ENCODE measurements at regions not wholly inside any gene's neighbourhood (a gene's known extent, or its start where the extent isn't known, plus 50 kb on each side); places are given as distances from the start of the nearest gene placed in this dataset.

DNA sequence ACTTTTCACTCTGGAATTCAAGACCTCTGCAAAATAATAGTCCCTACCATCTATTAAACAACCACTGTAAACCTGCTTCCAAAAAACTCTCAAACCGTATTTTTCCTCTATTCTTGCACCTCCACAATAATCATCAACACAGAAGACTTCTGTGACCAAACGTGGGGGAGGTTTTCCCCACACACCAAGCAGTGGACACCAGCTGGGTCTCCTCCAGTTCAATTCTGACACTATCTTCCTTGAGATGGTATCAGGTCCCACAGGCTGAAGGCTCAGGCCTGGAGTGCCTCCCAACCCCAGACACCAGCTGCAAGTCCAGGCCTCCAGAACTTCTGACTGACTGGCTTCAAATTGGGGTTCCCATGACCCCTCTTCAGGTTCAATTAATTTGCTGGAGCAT, 89.6 kb upstream of the RAP2B start (continued):
- TF ChIP-seq, protein P1, sequence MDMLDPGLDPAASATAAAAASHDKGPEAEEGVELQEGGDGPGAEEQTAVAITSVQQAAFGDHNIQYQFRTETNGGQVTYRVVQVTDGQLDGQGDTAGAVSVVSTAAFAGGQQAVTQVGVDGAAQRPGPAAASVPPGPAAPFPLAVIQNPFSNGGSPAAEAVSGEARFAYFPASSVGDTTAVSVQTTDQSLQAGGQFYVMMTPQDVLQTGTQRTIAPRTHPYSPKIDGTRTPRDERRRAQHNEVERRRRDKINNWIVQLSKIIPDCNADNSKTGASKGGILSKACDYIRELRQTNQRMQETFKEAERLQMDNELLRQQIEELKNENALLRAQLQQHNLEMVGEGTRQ (IDR thresholded peaks at IDR 0.05; ENCODE audit: borderline replicate concordance, low read depth, low read length) = no peak
- no peak for TF ChIP-seq MXI1 (IDR thresholded peaks at IDR 0.05; ENCODE audit: low read depth, low read length)

DNA sequence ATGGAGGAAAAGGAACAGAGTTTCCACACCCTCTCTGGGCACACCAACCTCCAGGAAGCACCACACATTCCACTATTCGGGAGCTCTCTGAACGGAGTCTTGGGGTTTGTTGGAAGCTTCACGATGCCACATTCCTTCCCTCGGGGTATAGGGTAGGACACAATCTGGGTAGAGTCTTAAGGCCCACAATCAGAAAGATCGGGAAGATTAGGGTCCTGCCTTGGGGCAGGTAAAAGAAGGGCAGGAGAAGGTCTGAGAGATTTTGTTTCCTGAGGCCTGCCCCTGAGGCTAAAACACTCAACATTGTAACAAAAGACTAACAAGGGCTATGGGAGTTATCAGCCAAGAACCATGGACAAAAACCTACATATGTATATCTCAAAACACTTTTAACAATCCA, 89.2 kb upstream of the RAP2B start:
- H3K9me2 ChIP-seq = no peaks in the 10 kb centered on the region
- H3F3A ChIP-seq (replicated peaks; ENCODE audit: insufficient read depth) = peaks cover 5% of the 10 kb centered on the region
- no peak overlapping the region for H2AFZ ChIP-seq (ENCODE audit: low read depth)
- H3K4me3 ChIP-seq (ENCODE audit: low read depth in 2 of 2, low read length in 1 of 2) = no peak overlapping the region
- TF ChIP-seq NRF1 (IDR thresholded peaks at IDR 0.05; ENCODE audit: low read depth, low read length) (no peak), TEAD4 (IDR thresholded peaks at IDR 0.05; ENCODE audit: borderline replicate concordance, insufficient read depth) (no peak), RCOR1 (IDR thresholded peaks at IDR 0.05; ENCODE audit: low read length) (no peak), EP300 (IDR thresholded peaks at IDR 0.05; ENCODE audit: borderline replicate concordance in 1 of 2, low read depth in 1 of 2, low read length in 1 of 2) (no peak)
- TF ChIP-seq, protein P2, sequence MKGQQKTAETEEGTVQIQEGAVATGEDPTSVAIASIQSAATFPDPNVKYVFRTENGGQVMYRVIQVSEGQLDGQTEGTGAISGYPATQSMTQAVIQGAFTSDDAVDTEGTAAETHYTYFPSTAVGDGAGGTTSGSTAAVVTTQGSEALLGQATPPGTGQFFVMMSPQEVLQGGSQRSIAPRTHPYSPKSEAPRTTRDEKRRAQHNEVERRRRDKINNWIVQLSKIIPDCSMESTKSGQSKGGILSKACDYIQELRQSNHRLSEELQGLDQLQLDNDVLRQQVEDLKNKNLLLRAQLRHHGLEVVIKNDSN (IDR thresholded peaks at IDR 0.05; ENCODE audit: borderline replicate concordance, low read depth) = no peak
- TF ChIP-seq, protein P3, sequence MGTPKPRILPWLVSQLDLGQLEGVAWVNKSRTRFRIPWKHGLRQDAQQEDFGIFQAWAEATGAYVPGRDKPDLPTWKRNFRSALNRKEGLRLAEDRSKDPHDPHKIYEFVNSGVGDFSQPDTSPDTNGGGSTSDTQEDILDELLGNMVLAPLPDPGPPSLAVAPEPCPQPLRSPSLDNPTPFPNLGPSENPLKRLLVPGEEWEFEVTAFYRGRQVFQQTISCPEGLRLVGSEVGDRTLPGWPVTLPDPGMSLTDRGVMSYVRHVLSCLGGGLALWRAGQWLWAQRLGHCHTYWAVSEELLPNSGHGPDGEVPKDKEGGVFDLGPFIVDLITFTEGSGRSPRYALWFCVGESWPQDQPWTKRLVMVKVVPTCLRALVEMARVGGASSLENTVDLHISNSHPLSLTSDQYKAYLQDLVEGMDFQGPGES (IDR thresholded peaks at IDR 0.05; ENCODE audit: low read depth, low read length) = no peak
- no peaks in the 10 kb centered on the region for H3K79me2 ChIP-seq (ENCODE audit: insufficient read depth)
- H3K36me3 ChIP-seq (replicated peaks in 1 of 2; ENCODE audit: control insufficient read depth in 1 of 2, insufficient read depth in 2 of 2, low read length in 1 of 2) = no peaks in the 10 kb centered on the region
- ChIA-PET CTCF (no interaction called here), POLR2A (no interaction called here)
- H3K4me1 ChIP-seq (ENCODE audit: control insufficient read depth in 1 of 2, insufficient read depth in 2 of 2, low read depth in 1 of 2, low read length in 1 of 2) = peaks cover 0 to 5% of the 10 kb centered on the region in 2 experiments; a peak in 1 of 4 replicates
- H3K9ac ChIP-seq = no peak overlapping the region
- no peaks in the 10 kb centered on the region for H3K27me3 ChIP-seq (ENCODE audit: insufficient read depth)
- H3K9me3 ChIP-seq = no peaks in the 10 kb centered on the region
- H3K27ac ChIP-seq (ENCODE audit: low read depth in 2 of 2, low read length in 1 of 2) = no peak overlapping the region
- 72% methylated on average over 5 of the region's 5 CpGs for WGBS (ENCODE audit: low lambda C conversion rate)
- no peak overlapping the region for H3K4me2 ChIP-seq
- DNase-seq = no peak
- H4K20me1 ChIP-seq (ENCODE audit: insufficient read depth) = no peaks in the 10 kb centered on the region

DNA sequence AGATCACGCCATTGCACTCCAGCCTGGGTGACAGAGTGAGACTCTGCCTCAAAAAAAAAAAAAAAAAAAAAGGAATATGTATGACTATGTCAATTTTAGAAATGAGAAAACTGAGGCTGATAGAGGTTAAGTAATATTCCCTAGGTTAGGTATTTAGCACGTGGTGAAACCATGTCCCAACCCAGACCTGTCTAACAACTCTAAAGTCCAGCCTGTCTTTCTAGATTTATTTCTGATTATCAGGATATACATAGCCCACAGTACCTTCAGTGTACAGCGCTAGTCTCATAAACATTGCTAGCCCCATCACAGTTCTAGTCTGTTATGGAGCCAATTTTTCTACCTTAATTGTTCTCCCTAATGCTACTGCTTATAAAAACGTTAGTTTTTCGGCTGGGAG, 88.4 kb upstream of the RAP2B start:
- POLR2A ChIA-PET = no interaction called here
- Histone ChIP-seq H3K79me2 (ENCODE audit: insufficient read depth) (no peaks in the 10 kb centered on the region), H3K36me3 (replicated peaks in 1 of 2; ENCODE audit: control insufficient read depth in 1 of 2, insufficient read depth in 2 of 2, low read length in 1 of 2) (no peaks in the 10 kb centered on the region), H3K9me2 (no peaks in the 10 kb centered on the region), H3K4me3 (ENCODE audit: low read depth in 2 of 2, low read length in 1 of 2) (no peak overlapping the region), H3K27ac (ENCODE audit: low read depth in 2 of 2, low read length in 1 of 2) (no peak overlapping the region), H3K4me1 (ENCODE audit: control insufficient read depth in 1 of 2, insufficient read depth in 2 of 2, low read depth in 1 of 2, low read length in 1 of 2) (peaks cover 0 to 5% of the 10 kb centered on the region in 2 experiments; a peak in 1 of 4 replicates), H3F3A (replicated peaks; ENCODE audit: insufficient read depth) (peaks cover 5% of the 10 kb centered on the region), H3K9ac (no peak overlapping the region), H3K27me3 (ENCODE audit: insufficient read depth) (no peaks in the 10 kb centered on the region), H4K20me1 (ENCODE audit: insufficient read depth) (no peaks in the 10 kb centered on the region), H2AFZ (ENCODE audit: low read depth) (no peak overlapping the region), H3K4me2 (no peak overlapping the region), H3K9me3 (no peaks in the 10 kb centered on the region)
- 66% methylated on average over 5 of the region's 5 CpGs for WGBS (ENCODE audit: low lambda C conversion rate)
- CTCF ChIA-PET = no interaction called here
- TF ChIP-seq, protein P4, sequence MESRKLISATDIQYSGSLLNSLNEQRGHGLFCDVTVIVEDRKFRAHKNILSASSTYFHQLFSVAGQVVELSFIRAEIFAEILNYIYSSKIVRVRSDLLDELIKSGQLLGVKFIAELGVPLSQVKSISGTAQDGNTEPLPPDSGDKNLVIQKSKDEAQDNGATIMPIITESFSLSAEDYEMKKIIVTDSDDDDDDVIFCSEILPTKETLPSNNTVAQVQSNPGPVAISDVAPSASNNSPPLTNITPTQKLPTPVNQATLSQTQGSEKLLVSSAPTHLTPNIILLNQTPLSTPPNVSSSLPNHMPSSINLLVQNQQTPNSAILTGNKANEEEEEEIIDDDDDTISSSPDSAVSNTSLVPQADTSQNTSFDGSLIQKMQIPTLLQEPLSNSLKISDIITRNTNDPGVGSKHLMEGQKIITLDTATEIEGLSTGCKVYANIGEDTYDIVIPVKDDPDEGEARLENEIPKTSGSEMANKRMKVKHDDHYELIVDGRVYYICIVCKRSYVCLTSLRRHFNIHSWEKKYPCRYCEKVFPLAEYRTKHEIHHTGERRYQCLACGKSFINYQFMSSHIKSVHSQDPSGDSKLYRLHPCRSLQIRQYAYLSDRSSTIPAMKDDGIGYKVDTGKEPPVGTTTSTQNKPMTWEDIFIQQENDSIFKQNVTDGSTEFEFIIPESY (IDR thresholded peaks at IDR 0.05; ENCODE audit: borderline replicate concordance, low read depth) = no peak
- no peak for TF ChIP-seq EP300 (IDR thresholded peaks at IDR 0.05; ENCODE audit: borderline replicate concordance in 1 of 2, low read depth in 1 of 2, low read length in 1 of 2)
- TF ChIP-seq TEAD4 (IDR thresholded peaks at IDR 0.05; ENCODE audit: borderline replicate concordance, insufficient read depth) = no peak
- TF ChIP-seq CHD2 (IDR thresholded peaks at IDR 0.05; ENCODE audit: low read length, partially characterized antibody) = no peak
- no peak for TF ChIP-seq SMC3 (IDR thresholded peaks at IDR 0.05; ENCODE audit: low read depth, low read length)
- no peak for TF ChIP-seq FOXM1 (IDR thresholded peaks at IDR 0.05; ENCODE audit: low read depth)
- TF ChIP-seq, protein P5, sequence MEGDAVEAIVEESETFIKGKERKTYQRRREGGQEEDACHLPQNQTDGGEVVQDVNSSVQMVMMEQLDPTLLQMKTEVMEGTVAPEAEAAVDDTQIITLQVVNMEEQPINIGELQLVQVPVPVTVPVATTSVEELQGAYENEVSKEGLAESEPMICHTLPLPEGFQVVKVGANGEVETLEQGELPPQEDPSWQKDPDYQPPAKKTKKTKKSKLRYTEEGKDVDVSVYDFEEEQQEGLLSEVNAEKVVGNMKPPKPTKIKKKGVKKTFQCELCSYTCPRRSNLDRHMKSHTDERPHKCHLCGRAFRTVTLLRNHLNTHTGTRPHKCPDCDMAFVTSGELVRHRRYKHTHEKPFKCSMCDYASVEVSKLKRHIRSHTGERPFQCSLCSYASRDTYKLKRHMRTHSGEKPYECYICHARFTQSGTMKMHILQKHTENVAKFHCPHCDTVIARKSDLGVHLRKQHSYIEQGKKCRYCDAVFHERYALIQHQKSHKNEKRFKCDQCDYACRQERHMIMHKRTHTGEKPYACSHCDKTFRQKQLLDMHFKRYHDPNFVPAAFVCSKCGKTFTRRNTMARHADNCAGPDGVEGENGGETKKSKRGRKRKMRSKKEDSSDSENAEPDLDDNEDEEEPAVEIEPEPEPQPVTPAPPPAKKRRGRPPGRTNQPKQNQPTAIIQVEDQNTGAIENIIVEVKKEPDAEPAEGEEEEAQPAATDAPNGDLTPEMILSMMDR (IDR thresholded peaks at IDR 0.05) = no peak
- TF ChIP-seq NFIC (IDR thresholded peaks at IDR 0.05; ENCODE audit: borderline replicate concordance) = no peak
- no peak for DNase-seq

Data from SK-N-SH (cell line).